ENCODE measurements at regions not wholly inside any gene's neighbourhood (a gene's known extent, or its start where the extent isn't known, plus 50 kb on each side); places are given as distances from the start of the nearest gene placed in this dataset.

DNA sequence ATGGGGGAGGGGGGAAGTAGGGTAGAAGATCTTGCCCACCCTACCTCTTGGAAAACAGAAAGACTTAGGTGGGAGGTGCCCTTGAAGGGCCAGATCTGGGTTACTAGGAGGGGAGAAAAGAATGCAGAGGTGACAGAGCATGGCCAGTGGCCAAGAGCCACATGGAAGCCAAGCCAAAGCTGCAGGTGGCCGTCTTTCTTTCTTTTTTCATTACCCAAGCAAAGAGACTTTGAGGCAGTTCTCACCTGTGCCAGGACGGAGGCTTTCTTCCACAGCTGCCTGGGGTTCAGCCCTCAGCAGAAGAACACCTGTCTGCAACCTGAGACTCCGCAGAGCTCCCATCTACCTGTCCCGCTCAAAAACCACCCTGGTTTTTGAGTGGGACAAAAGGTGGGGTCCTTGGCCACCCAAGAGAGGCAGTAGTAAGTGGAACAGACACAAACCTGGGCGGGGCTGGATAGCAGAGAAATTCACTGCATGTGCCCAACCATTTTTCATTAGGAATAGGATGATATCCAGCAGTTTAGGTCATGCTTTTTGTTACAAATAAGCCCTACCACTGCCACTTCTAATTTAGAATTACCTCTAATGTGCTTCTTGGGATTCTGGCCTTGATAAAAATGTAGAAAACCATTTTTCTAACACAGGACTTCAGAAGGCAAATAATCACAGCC, 116.5 kb downstream of the DYRK2 start:
- Histone ChIP-seq H3K36me3 (ENCODE audit: control insufficient read depth in 2 of 4, insufficient read depth in 4 of 4, low read length in 3 of 4) (no peaks in the 10 kb centered on the region), H2BK15ac (ENCODE audit: low read length) (no peak overlapping the region), H2BK12ac (ENCODE audit: low read depth, low read length) (no peak overlapping the region), H2BK20ac (ENCODE audit: low read length) (no peak overlapping the region), H2BK120ac (replicated peaks; ENCODE audit: low read depth, low read length) (no peak overlapping the region), H3K23me2 (ENCODE audit: low read depth, low read length) (no peaks in the 10 kb centered on the region), H2AFZ (ENCODE audit: low read length) (no peak overlapping the region), H3K27ac (ENCODE audit: low read depth, low read length) (no peak overlapping the region), H3K18ac (ENCODE audit: extremely low read depth, low read length) (no peak overlapping the region; the same call in 1 of the 2 replicates), H4K8ac (ENCODE audit: extremely low read depth, insufficient read depth, low read length) (no peak overlapping the region), H3K9ac (replicated peaks in 1 of 4; ENCODE audit: extremely low read depth in 1 of 4, low read depth in 3 of 4, low read length in 3 of 4) (no peak overlapping the region), H3K27me3 (replicated peaks in 1 of 4; ENCODE audit: control insufficient read depth in 3 of 4, extremely low read depth in 1 of 4, insufficient read depth in 3 of 4, low read length in 3 of 4) (no peaks in the 10 kb centered on the region), H3K4me2 (ENCODE audit: insufficient read depth in 1 of 2, low read depth in 2 of 2, low read length in 2 of 2) (no peak overlapping the region), H3K4ac (replicated peaks; ENCODE audit: insufficient read length, low read depth, low read length) (no peak overlapping the region), H2AK5ac (ENCODE audit: low read depth, low read length) (no peak overlapping the region), H3K4me3 (ENCODE audit: extremely low read depth in 1 of 4, insufficient read depth in 2 of 4, low read depth in 3 of 4, low read length in 4 of 4) (no peak overlapping the region), H3K79me2 (ENCODE audit: control insufficient read depth in 1 of 2, insufficient read depth in 2 of 2, low read length in 2 of 2) (no peaks in the 10 kb centered on the region), H2BK5ac (ENCODE audit: low read depth, low read length) (no peak overlapping the region), H4K5ac (ENCODE audit: insufficient read length, low read depth, low read length) (no peak overlapping the region), H3K14ac (ENCODE audit: insufficient read length) (no peak overlapping the region), H4K20me1 (replicated peaks in 1 of 2; ENCODE audit: control insufficient read depth in 1 of 2, insufficient read depth in 2 of 2, low read length in 2 of 2) (no peaks in the 10 kb centered on the region), H3K56ac (replicated peaks; ENCODE audit: insufficient read length, low read depth, low read length) (no peak overlapping the region), H4K91ac (replicated peaks; ENCODE audit: insufficient read length, low read length) (no peak overlapping the region), H3K23ac (ENCODE audit: insufficient read length) (no peak overlapping the region), H3K9me3 (ENCODE audit: insufficient read depth in 2 of 2, low read depth in 1 of 2, low read length in 1 of 2) (no peaks in the 10 kb centered on the region), H3K4me1 (replicated peaks in 1 of 4; ENCODE audit: control insufficient read depth in 3 of 4, insufficient read depth in 4 of 4, low read length in 3 of 4) (peaks cover 0 to 3% (median 0%) of the 10 kb centered on the region in 4 experiments; a peak in 2 of 7 replicates), H3K79me1 (ENCODE audit: low read depth, low read length) (no peaks in the 10 kb centered on the region)
- CTCF ChIA-PET (ENCODE audit: partially characterized antibody): no interaction called here
- TF ChIP-seq, protein P1, sequence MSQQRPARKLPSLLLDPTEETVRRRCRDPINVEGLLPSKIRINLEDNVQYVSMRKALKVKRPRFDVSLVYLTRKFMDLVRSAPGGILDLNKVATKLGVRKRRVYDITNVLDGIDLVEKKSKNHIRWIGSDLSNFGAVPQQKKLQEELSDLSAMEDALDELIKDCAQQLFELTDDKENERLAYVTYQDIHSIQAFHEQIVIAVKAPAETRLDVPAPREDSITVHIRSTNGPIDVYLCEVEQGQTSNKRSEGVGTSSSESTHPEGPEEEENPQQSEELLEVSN (IDR thresholded peaks at IDR 0.05): peak; percentile 64; the same call in 1 of the 2 replicates
- TF ChIP-seq, protein P2, sequence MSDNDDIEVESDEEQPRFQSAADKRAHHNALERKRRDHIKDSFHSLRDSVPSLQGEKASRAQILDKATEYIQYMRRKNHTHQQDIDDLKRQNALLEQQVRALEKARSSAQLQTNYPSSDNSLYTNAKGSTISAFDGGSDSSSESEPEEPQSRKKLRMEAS (IDR thresholded peaks at IDR 0.05): peak; percentile 64; the same call in 1 of the 2 replicates
- TF ChIP-seq RXRA (IDR thresholded peaks at IDR 0.05; ENCODE audit: insufficient read depth, low read depth, low read length): no peak
- POLR2A ChIA-PET (ENCODE audit: partially characterized antibody): no interaction called here
- FAIRE-seq (no peak), DNase-seq (ENCODE audit: low read depth in 1 of 2, low spot score in 2 of 2) (no peak)
- 90% methylated on average over 5 of the region's 5 CpGs; no CpG with 5 or more reads in 1 of the 2 experiments for WGBS, 2 experiments (ENCODE audit: extremely low coverage in 1 of 2, insufficient coverage in 1 of 2, insufficient read length in 1 of 2, insufficient replicate concordance in 2 of 2, low coverage in 1 of 2, low lambda C conversion rate in 2 of 2, missing lambda C conversion rate in 1 of 2)

Measured in H1 (cell line).